Fibroblast of skin of scalp (primary cell): ENCODE measurements at regions not wholly inside any gene's neighbourhood (a gene's known extent, or its start where the extent isn't known, plus 50 kb on each side); places are given as distances from the start of the nearest gene placed in this dataset.

Experiments used
- DNase-seq: peaks from one replicate; pipeline ENCODE4 v3.0.0-alpha.2; 2013

DNA sequence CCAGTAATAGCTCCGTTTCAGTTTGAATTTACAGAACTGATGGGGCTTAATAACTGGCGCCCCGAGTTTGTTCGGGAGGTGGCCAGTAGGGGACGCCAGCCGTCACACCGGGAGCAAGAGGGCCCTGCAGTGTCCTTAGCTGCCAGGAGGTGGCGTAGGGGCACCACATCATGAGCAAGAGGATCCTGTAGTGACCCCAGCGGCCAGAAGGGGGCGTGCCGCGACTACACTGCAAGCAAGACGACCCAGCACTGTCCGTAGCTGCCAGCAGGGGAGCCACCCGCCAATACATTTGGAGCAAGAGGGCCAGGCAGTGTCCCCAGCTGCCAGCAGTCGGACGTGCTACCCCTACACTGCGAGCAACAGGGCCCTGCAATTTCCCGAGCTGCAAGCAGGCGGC, 663.7 kb upstream of the B3GAT1 start:
- peak; percentile 8 for DNase-seq

DNA sequence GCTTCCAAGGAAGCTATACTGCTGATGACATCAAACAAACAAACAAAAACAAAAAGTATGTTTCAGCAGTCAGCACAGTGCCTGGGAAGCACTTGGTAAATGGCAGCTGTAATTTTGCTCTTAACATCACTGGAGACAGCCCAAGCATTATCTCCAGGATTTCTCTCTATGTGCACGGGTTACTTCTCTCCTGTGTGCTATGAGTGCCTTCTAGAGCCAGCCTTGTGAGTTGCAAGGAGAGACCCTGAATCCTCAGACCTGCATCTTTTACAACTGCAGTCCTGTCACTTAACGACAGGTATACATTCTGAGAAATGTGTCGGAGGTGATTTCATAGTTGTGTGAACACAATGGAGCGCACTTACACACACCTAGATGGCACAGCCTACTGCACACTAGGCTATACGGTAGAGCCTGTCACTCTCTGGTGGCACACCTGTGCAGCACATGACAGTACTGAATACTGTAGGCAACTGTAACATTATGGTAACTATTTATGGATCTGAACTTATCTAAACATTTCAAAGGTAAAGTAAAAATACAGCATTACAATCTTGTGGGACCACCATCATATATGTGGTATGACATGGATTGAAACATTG, 662.5 kb upstream of the B3GAT1 start:
- DNase-seq = no peak

DNA sequence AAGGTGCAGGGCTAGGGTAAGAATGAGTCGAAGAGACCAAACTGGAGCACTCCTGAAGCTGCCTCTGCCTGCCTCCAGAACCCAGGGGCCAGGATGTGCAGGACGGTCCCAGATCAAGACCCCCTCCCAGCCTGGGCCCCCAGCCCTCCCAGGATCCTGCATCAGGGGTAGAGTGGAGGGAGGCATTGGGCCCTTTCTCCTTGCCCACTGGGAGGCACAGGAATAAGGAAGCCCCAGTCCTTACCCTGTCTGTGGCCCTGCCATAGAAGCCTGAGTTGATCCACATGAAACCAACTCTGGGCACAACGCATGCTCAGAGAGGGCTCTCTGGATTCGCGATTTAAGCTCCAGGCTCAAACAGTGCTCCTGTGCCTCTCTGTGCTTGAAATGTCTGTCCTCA, 661.8 kb upstream of the B3GAT1 start:
- DNase-seq = no peak

DNA sequence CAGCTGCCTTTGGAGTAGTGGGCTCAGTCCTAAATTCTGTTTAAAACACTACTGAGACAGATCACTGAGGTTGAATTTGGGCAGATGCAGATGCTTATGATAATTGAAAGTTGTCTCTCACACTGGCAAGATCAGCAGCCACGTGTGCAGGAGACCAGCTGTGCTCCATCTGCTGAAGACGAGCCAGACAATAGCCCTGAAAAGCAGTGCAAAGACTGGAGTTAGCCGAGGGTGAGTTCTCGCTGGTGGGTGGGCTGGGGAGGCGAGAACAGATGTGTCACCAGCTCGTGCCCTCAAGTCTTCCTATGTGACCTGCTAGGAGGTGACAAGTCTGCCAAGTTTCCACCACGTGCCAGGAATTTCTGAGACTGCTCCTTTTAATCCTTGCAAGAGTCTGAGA, 661.3 kb upstream of the B3GAT1 start:
- DNase-seq = no peak

DNA sequence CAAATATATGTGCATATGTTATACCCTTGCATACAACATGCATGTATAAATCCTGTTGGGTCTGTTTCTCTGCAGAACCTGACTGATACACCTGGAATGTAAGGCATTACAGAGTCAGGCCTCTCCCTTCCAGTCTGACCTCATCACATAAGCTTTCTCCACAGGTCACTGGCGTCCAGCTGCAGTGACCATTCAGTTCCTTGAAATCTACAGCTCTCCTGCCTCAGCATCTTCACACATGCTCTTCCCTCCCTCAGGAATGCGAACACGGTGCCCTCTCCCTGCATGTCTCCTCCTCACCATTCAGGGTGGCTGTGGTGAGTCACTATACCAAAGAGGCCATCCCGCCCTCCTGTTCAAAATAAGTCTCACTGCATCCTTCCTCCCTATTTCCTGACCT, 657.8 kb upstream of the B3GAT1 start:
- no peak for DNase-seq

DNA sequence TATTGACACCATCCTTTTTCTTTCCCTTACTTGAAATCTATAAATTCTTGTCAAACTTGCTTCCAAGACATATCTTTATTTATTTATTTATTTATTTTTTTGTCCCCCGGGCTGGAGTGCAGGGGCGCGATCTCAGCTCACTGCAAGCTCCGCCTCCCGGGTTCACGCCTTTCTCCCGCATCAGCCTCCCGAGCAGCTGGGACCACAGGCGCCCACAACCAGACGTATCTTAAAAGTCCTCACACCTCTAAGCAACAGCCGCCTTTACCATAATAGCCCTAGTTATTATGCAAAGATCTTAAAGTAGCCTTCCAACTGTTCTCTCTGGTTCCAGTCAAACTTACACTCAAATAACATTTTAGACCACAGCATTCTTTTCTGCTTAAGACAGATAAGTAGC, 657.0 kb upstream of the B3GAT1 start:
- DNase-seq = no peak

DNA sequence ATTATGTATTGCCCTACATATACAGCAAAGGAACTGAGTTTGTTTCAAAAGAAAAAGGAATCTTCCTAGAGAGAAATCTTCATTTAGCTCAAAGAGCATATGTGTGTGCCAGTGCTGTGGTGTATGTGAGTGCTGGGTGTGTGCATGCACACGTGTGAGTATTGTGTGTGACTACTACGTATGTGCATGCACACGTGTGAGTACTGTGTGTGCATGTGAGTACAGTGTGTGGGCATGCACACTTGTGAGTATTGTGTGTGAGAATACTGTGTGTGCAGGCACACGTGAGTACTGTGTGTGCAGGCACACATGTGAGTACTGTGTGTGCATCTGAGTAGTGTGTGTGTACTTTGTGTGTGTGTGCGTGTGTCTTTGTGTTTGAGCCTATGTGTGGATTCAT, 651.0 kb upstream of the B3GAT1 start:
- no peak for DNase-seq

DNA sequence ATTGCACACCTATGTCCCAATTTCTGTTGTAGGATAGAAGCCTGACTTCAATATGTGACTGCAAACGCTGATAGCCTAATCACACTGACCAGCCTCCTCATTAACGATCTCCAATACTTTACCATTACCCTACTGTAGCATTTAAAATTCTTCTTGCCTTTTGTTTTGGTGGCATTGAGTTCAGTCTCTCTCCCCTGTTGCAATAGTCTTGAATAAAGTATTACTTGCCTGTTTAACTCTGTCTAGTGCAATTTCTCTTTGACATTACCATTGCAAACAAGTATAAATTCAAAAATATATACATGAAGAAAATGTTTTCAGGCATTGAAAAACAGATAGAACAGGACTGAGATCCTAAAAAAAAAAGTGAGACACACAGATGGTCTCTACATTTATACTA, 649.1 kb upstream of the B3GAT1 start:
- DNase-seq = no peak

- DNase-seq = no peak
Measured at GRCh38 chr11:135046986-135047385, 634.9 kb upstream of the B3GAT1 start.

GRCh38 chr11:135046556-135046955, 634.5 kb upstream of the B3GAT1 start:
- DNase-seq = no peak

GRCh38 chr11:135043434-135043833, 631.4 kb upstream of the B3GAT1 start:
- DNase-seq = no peak

GRCh38 chr11:135037828-135038227, 625.8 kb upstream of the B3GAT1 start:
- no peak for DNase-seq

- no peak for DNase-seq
Measured at GRCh38 chr11:135036488-135037297, 624.7 kb upstream of the B3GAT1 start.

GRCh38 chr11:135035282-135035681, 623.2 kb upstream of the B3GAT1 start:
- no peak for DNase-seq

GRCh38 chr11:135033540-135033939, 621.5 kb upstream of the B3GAT1 start:
- peak; percentile 41 for DNase-seq

DNA sequence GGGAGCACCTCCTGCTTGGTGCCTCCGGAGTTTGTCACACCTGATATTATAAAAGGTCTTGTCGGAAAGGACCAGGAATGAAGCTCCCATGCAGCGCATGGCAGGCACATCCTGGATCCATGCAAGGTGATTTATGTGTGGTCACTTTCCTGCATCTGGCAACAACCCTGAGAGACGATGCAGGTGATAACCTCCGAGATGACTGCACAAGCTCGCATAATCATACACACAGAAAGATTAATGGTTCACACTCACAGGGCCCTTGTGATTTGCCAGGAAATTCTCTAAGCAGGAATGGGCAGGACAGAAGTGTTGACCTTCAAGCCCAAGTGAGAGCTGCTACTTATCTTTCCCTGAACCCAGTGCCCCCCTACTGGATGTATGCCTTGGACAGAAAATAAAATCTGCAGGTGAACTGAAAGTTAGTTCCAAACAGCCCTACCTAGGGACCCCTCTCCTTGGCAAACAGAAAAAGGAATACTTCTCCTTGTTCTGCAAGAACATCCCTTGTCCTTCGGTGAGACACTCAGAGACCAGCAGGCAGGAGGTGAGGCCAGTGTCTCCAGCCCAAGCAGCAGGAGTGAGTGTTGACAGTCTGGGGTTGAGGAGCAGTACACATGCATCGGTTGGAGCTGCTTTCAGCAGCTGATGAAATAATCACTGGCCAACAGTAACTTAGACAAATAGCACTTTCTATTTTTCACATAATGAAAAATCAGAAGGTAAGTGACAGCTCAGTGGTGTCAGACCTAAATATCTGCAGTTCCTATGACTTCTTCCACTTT, 619.4 kb upstream of the B3GAT1 start:
- DNase-seq = no peak

DNA sequence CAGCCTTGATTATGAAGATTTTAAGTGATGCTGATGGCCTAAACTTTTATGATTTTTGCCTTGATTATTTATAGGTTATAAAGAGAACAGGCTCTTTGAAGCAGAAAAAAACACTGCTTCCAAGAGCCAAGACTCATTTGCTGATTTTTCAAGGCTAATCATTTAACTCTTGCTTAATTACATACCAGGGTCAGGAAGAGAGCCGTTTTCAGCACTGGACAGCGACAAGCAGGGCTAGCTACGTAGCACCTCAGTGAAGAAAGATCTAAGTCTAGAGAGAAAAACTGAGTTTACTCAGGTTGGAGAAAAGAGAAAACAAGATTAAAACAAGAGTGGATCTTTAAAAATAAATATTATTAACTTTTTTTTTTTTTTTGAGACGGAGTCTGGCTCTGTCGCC, 615.4 kb upstream of the B3GAT1 start:
- DNase-seq = peak; percentile 46

DNA sequence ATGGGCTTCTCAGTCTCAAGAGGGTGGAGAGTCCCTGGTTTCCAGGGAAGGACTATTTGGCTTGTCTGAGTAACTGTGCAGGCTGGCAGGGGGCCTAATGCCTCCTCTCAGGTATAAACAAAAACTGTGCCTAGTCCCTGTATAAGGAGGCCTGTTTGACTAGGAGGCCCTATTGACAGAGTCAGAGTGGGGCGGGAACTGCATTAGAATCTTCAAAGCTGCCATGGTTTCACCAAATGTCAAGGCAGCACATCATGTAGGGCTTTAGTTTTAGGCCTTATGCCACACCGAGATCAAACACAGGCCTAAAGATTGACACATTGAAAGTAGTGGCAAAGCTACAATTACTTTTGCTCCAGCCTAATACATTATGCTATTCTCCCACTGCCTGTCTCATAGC, 611.5 kb upstream of the B3GAT1 start:
- DNase-seq = no peak

DNA sequence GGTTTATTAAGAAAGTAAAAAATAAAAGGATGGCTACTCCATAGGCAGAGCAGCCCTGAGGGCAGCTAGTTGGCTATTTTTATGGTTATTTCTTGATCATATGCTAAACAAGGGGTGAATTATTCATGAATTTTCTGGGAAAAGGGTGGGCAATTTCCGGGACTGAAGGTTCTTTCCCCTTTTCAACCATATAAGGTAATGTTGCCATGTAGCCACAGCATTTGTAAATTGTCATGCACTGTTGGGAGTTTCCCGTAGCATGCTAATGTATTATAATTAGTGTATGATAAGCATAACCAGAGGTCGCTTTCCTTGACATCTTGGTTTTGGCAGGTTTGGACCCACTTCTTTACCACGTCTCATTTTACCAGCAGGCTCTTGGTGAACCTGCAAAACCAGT, 610.4 kb upstream of the B3GAT1 start:
- no peak for DNase-seq

DNA sequence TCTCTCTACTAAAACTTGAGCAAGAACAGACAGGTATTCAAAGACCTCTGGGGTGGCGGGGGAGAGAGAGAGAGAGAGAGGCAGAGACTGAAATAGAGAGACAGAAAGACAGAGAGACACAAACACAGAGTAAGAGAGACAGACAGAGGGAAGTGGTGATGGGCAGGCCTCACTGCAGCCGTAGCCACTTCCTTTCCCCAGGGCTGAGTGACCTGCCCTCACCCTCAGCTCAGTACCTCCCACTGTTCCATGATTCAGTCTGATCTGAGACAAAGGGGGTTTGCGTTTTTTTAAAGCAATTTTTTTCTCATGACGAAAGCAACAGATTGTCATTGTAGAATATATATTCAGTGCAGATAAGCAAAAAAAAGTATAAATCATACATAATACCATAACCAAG, 607.9 kb upstream of the B3GAT1 start:
- no peak for DNase-seq

DNA sequence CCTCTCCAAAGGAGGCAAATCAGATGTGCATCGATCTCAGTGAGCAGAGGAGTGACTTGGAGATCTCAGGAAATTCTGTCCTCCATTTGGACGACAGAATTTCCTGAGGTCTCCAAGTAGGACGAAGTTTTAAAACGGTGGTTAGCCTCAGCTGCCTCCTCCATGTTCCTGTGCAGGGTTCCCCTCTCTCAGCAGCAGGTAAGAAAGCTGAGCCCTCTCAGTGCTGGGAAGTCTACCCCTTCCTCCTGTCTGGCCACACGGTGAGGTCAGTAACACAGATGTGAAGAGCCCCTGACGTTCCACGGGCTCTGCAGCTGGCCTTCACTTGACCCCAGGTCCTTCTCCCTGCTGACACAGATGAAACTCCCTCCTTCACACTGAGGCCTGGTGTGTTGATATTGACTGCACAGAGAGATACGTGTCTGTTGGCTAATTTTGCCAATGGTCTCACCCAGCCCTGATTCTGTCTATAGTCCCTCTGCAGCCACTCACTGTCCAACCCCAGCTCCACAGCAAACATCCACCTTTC, 607.4 kb upstream of the B3GAT1 start:
- no peak for DNase-seq

- DNase-seq = no peak
Measured at GRCh38 chr11:135017296-135017695, 605.3 kb upstream of the B3GAT1 start.

- no peak for DNase-seq
Measured at GRCh38 chr11:135015966-135016365, 603.9 kb upstream of the B3GAT1 start.
